IgD-negative memory B cell (primary cell): ENCODE measurements at regions not wholly inside any gene's neighbourhood (a gene's known extent, or its start where the extent isn't known, plus 50 kb on each side); places are given as distances from the start of the nearest gene placed in this dataset.
"Not testable (repeated sequence)": the region's sequence is repeated elsewhere in the genome, so short reads cannot be mapped to it uniquely, and the experiment has no call there.

Experiments used
- H3K27ac Mint-ChIP-seq, 3 donors: one replicate each; pipeline ENCODE4 v1.8.0; 2020 to 2022; ENCODE audit warnings: mild to moderate bottlenecking in 3 of 3, mixed read lengths in 3 of 3, moderate library complexity in 1 of 3
- H3K27me3 Mint-ChIP-seq: one replicate; pipeline ENCODE4 v1.8.0; 2021; ENCODE audit warnings: mixed read lengths
- H3K36me3 Mint-ChIP-seq: one replicate; pipeline ENCODE4 v1.8.0; 2020; ENCODE audit warnings: mild to moderate bottlenecking, mixed read lengths
- H3K4me1 Mint-ChIP-seq, 3 donors: one replicate each; pipeline ENCODE4 v1.8.0; 2020 to 2022; ENCODE audit warnings: mixed read lengths in 3 of 3, mild to moderate bottlenecking in 1 of 3
- H3K4me3 Mint-ChIP-seq, 4 donors: one replicate each; pipeline ENCODE4 v1.8.0; 2020 to 2022; ENCODE audit warnings: mild to moderate bottlenecking in 4 of 4, mixed read lengths in 4 of 4, moderate library complexity in 3 of 4
- H3K9me3 Mint-ChIP-seq, 3 donors: one replicate each; pipeline ENCODE4 v1.8.0; 2020 to 2021; ENCODE audit warnings: mixed read lengths in 3 of 3, mild to moderate bottlenecking in 1 of 3

- H3K4me3 Mint-ChIP-seq = no peak overlapping the region
- H3K9me3 Mint-ChIP-seq = no peaks in the 10 kb centered on the region
Measured at GRCh38 chr13:21291840-21292239, 115.4 kb downstream of the MRPL57 start.

GRCh38 chr13:21296991-21297390, 120.5 kb downstream of the MRPL57 start:
- Mint-ChIP-seq H3K4me3 (peak overlapping the region in 3 of 4 donors; percentile 30 to 96 (median 94)), H3K27ac (peak overlapping the region in 1 of 3 donors; percentile 56), H3K4me1 (peaks cover 13 to 21% (median 16%) of the 10 kb centered on the region in 3 donors)
- H3K36me3 Mint-ChIP-seq, H3K9me3 Mint-ChIP-seq, H3K27me3 Mint-ChIP-seq: not testable (repeated sequence)

More at GRCh38 chr13:21291840-21292239, 115.4 kb downstream of the MRPL57 start:
- Mint-ChIP-seq H3K27me3 (no peaks in the 10 kb centered on the region), H3K27ac (no peak overlapping the region), H3K4me1 (no peaks in the 10 kb centered on the region), H3K36me3 (no peaks in the 10 kb centered on the region)

GRCh38 chr13:21297447-21297846, 121.0 kb downstream of the MRPL57 start:
- Mint-ChIP-seq H3K9me3 (no peaks in the 10 kb centered on the region), H3K27ac (peak overlapping the region in 2 of 3 donors; percentile 56 to 76), H3K4me3 (peak overlapping the region; percentile 88 to 96 (median 95)), H3K27me3 (no peaks in the 10 kb centered on the region), H3K4me1 (peaks cover 13 to 21% (median 16%) of the 10 kb centered on the region in 3 donors), H3K36me3 (no peaks in the 10 kb centered on the region)

- no peaks in the 10 kb centered on the region for H3K27me3 Mint-ChIP-seq
- H3K4me1 Mint-ChIP-seq = peaks cover 13 to 21% (median 16%) of the 10 kb centered on the region in 3 donors
- H3K9me3 Mint-ChIP-seq = no peaks in the 10 kb centered on the region
- H3K27ac Mint-ChIP-seq = peak overlapping the region in 2 of 3 donors; percentile 56 to 76
- H3K4me3 Mint-ChIP-seq = peak overlapping the region; percentile 88 to 96 (median 95)
- no peaks in the 10 kb centered on the region for H3K36me3 Mint-ChIP-seq
Measured at GRCh38 chr13:21297914-21298831, 121.7 kb downstream of the MRPL57 start.

GRCh38 chr13:21304256-21304655, 127.8 kb downstream of the MRPL57 start:
- Mint-ChIP-seq H3K27me3 (no peaks in the 10 kb centered on the region), H3K4me3 (no peak overlapping the region), H3K4me1 (peaks cover 0 to 2% (median under 1%) of the 10 kb centered on the region in 3 donors), H3K27ac (no peak overlapping the region), H3K36me3 (peaks cover 9% of the 10 kb centered on the region), H3K9me3 (no peaks in the 10 kb centered on the region)

- H3K4me1 Mint-ChIP-seq, H3K4me3 Mint-ChIP-seq, H3K9me3 Mint-ChIP-seq, H3K27me3 Mint-ChIP-seq, H3K27ac Mint-ChIP-seq: not testable (repeated sequence)
- H3K36me3 Mint-ChIP-seq = peaks cover 12% of the 10 kb centered on the region
Measured at GRCh38 chr13:21306300-21307073, 130.0 kb downstream of the MRPL57 start.

GRCh38 chr13:21307158-21307557, 130.7 kb downstream of the MRPL57 start:
- H3K27me3 Mint-ChIP-seq = not testable (repeated sequence)

GRCh38 chr13:21308906-21309305, 132.4 kb downstream of the MRPL57 start:
- Mint-ChIP-seq H3K9me3 (peaks cover 0 to 3% (median 0%) of the 10 kb centered on the region in 3 donors), H3K4me1 (peaks cover 0 to 2% (median 0%) of the 10 kb centered on the region in 3 donors), H3K4me3 (no peak overlapping the region), H3K27me3 (no peaks in the 10 kb centered on the region), H3K36me3 (peaks cover 15% of the 10 kb centered on the region), H3K27ac (no peak overlapping the region)

More at GRCh38 chr13:21307158-21307557, 130.7 kb downstream of the MRPL57 start:
- not testable (repeated sequence) for H3K9me3 Mint-ChIP-seq, H3K27ac Mint-ChIP-seq, H3K4me3 Mint-ChIP-seq, H3K4me1 Mint-ChIP-seq
- H3K36me3 Mint-ChIP-seq = peaks cover 12% of the 10 kb centered on the region

GRCh38 chr13:21309542-21310172, 133.2 kb downstream of the MRPL57 start:
- Mint-ChIP-seq H3K36me3 (peaks cover 13% of the 10 kb centered on the region), H3K4me3 (no peak overlapping the region), H3K27me3 (no peaks in the 10 kb centered on the region), H3K4me1 (peaks cover 0 to 2% (median 0%) of the 10 kb centered on the region in 3 donors), H3K27ac (no peak overlapping the region), H3K9me3 (peaks cover 0 to 3% (median 0%) of the 10 kb centered on the region in 3 donors)

- Mint-ChIP-seq H3K36me3 (peaks cover 13% of the 10 kb centered on the region), H3K4me3 (no peak overlapping the region), H3K9me3 (peaks cover 0 to 3% (median 0%) of the 10 kb centered on the region in 3 donors), H3K4me1 (peaks cover 0 to 2% (median 0%) of the 10 kb centered on the region in 3 donors), H3K27ac (no peak overlapping the region), H3K27me3 (no peaks in the 10 kb centered on the region)
Measured at GRCh38 chr13:21310220-21310619, 133.8 kb downstream of the MRPL57 start.

GRCh38 chr13:21314976-21315375, 138.5 kb downstream of the MRPL57 start:
- H3K36me3 Mint-ChIP-seq = peaks cover 17% of the 10 kb centered on the region
- not testable (repeated sequence) for H3K27me3 Mint-ChIP-seq, H3K4me1 Mint-ChIP-seq, H3K9me3 Mint-ChIP-seq, H3K27ac Mint-ChIP-seq, H3K4me3 Mint-ChIP-seq

GRCh38 chr13:21316376-21316775, 139.9 kb downstream of the MRPL57 start:
- H3K27me3 Mint-ChIP-seq = no peaks in the 10 kb centered on the region

GRCh38 chr13:21318891-21319532, 140.1 kb downstream of the ZDHHC20 start:
- Mint-ChIP-seq H3K27me3 (no peaks in the 10 kb centered on the region), H3K27ac (no peak overlapping the region), H3K36me3 (peaks cover 11% of the 10 kb centered on the region), H3K4me1 (no peaks in the 10 kb centered on the region), H3K9me3 (no peaks in the 10 kb centered on the region), H3K4me3 (peak overlapping the region in 2 of 4 donors; percentile 12 to 63)

More at GRCh38 chr13:21316376-21316775, 139.9 kb downstream of the MRPL57 start:
- Mint-ChIP-seq H3K27ac (no peak overlapping the region), H3K36me3 (peaks cover 13% of the 10 kb centered on the region), H3K9me3 (peaks cover 0 to 3% (median 0%) of the 10 kb centered on the region in 3 donors), H3K4me3 (no peak overlapping the region), H3K4me1 (no peaks in the 10 kb centered on the region)

- H3K9me3 Mint-ChIP-seq = no peaks in the 10 kb centered on the region
- H3K27ac Mint-ChIP-seq = no peak overlapping the region
- H3K36me3 Mint-ChIP-seq = peaks cover 11% of the 10 kb centered on the region
- no peaks in the 10 kb centered on the region for H3K27me3 Mint-ChIP-seq
- H3K4me3 Mint-ChIP-seq = no peak overlapping the region
- peaks cover 0 to 3% (median 0%) of the 10 kb centered on the region in 3 donors for H3K4me1 Mint-ChIP-seq
Measured at GRCh38 chr13:21319869-21320641, 139.0 kb downstream of the ZDHHC20 start.
